MM.1S (cell line): ENCODE measurements at regions not wholly inside any gene's neighbourhood (a gene's known extent, or its start where the extent isn't known, plus 50 kb on each side); places are given as distances from the start of the nearest gene placed in this dataset.

Experiments used
- CTCF ChIP-seq: fragments of 300-600 bp; sonication (generic); IDR thresholded peaks from 2 replicates; pipeline ENCODE4 v1.5.1; 2016; ENCODE audit warnings: antibody characterized with exemption, low read length, mixed read lengths
- EZH2 ChIP-seq: fragments of 300-600 bp; sonication (generic); optimal IDR thresholded peaks from 2 replicates; pipeline ENCODE3; 2017; ENCODE audit warnings: low read depth, mild to moderate bottlenecking, antibody characterized with exemption, low read length, mixed read lengths
- EZH2phosphoT487 ChIP-seq: fragments of 300-600 bp; sonication (generic); IDR thresholded peaks from 2 replicates; pipeline ENCODE4 v1.6.1; 2018; ENCODE audit warnings: antibody characterized with exemption, low read length

- TF ChIP-seq CTCF (no peak), EZH2 (no peak), EZH2phosphoT487 (no peak)
Observed at GRCh38 chr12:58143498-58143995, 202.2 kb downstream of the ATP23 start.
